ENCODE measurements at regions not wholly inside any gene's neighbourhood (a gene's known extent, or its start where the extent isn't known, plus 50 kb on each side); places are given as distances from the start of the nearest gene placed in this dataset.

- TF ChIP-seq PREB (CRISPR knock-in tag; IDR thresholded peaks at IDR 0.05; ENCODE audit: borderline replicate concordance) (no peak), CTCF (IDR thresholded peaks at IDR 0.05) (no peak), NR1H2 (CRISPR knock-in tag; IDR thresholded peaks at IDR 0.05) (no peak), USF2 (CRISPR knock-in tag; IDR thresholded peaks at IDR 0.05) (no peak), FOXP1 (CRISPR knock-in tag; IDR thresholded peaks at IDR 0.05; ENCODE audit: borderline replicate concordance) (no peak), FOXJ3 (CRISPR knock-in tag; IDR thresholded peaks at IDR 0.05; ENCODE audit: borderline replicate concordance) (no peak)
These were observed 212.0 kb upstream of the JARID2 start for GRCh38 chr6:15033850-15034203.
